Activated naive CD8-positive, alpha-beta T cell (primary cell): ENCODE measurements at regions not wholly inside any gene's neighbourhood (a gene's known extent, or its start where the extent isn't known, plus 50 kb on each side); places are given as distances from the start of the nearest gene placed in this dataset.

Source experiments
- H3K27ac Mint-ChIP-seq: one replicate; pipeline ENCODE4 v1.8.0; 2021; ENCODE audit warnings: mixed read lengths
- H3K27me3 Mint-ChIP-seq: one replicate; pipeline ENCODE4 v1.8.0; 2021; ENCODE audit warnings: mixed read lengths
- H3K36me3 Mint-ChIP-seq: one replicate; pipeline ENCODE4 v1.8.0; 2021; ENCODE audit warnings: mixed read lengths
- H3K4me1 Mint-ChIP-seq: one replicate; pipeline ENCODE4 v1.8.0; 2021; ENCODE audit warnings: low read depth, mixed read lengths
- H3K4me3 Mint-ChIP-seq: one replicate; pipeline ENCODE4 v1.8.0; 2021; ENCODE audit warnings: mild to moderate bottlenecking, mixed read lengths
- H3K9me3 Mint-ChIP-seq: one replicate; pipeline ENCODE4 v1.8.0; 2021; ENCODE audit warnings: low read depth, mixed read lengths

DNA sequence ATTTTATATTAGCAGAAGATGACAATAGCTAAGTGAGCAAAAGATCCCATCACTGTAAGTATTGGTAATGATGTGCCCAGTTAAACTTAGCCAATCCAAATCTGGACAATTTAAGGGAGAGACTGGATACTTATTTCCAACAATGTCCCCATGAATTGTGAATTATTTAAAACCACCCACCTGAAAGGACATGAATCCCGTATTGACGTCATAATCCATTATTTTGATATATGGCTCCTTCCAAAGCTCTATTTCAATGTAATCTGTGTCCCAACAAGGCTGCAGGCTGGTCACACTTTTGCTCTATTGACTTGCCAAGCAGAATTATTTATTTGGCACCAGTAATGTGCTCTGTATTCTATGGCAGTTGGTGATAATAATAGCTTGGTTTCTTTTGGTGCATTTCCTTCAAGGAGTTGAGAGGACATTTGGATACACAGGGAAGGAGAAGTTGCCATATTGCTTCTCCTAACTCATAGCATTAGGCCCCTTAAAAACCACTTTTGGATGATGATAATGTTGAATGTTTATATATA, 157.2 kb downstream of the NMUR2 start:
- Mint-ChIP-seq H3K27ac (no peak overlapping the region), H3K36me3 (no peaks in the 10 kb centered on the region)

DNA sequence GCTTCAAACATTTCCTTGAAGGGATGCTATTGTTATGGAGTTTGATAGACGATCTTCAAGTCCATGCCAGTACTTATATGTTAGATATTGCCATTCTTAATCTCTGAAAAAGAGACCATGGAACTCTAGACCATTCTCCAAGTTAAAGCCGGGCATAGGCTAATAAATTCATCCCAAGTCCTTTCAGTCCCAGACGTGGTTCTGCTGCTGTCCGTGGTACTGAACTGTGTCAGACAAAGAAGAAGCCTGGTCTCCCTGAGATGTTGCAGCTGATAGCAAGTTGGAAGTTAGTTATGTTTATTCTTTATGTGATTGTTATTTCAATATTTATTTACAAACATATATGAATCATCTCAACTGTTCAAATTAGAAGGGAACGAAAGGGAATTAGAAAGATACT, 158.7 kb downstream of the NMUR2 start:
- Mint-ChIP-seq H3K36me3 (no peaks in the 10 kb centered on the region), H3K9me3 (peaks cover 5% of the 10 kb centered on the region), H3K4me3 (no peak overlapping the region), H3K27ac (no peak overlapping the region), H3K4me1 (no peaks in the 10 kb centered on the region), H3K27me3 (peaks cover 4% of the 10 kb centered on the region)

More for the DNA sequence above, 157.2 kb downstream of the NMUR2 start:
- no peaks in the 10 kb centered on the region for H3K4me1 Mint-ChIP-seq
- peaks cover 5% of the 10 kb centered on the region for H3K9me3 Mint-ChIP-seq
- peaks cover 4% of the 10 kb centered on the region for H3K27me3 Mint-ChIP-seq
- H3K4me3 Mint-ChIP-seq = no peak overlapping the region

DNA sequence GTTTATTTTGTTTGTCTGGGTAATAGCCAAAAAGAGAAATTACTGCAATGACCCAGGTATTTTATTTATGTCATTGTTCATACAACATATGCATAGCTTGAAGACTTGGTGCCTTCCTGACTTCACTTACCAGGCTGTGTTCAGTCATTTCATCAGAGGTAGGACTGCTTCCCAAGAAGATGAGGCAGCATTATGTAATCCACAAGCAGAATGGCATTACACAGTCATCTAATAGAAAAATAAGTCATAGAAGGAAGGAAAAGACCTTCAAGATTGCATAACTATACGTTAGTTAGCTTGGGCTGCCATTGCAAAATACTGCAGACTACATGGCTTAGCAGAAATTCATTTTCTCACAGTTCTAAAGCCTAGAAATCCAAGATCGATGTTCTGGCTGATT, 167.5 kb downstream of the NMUR2 start:
- Mint-ChIP-seq H3K27ac (no peak overlapping the region), H3K4me3 (no peak overlapping the region), H3K36me3 (no peaks in the 10 kb centered on the region)

DNA sequence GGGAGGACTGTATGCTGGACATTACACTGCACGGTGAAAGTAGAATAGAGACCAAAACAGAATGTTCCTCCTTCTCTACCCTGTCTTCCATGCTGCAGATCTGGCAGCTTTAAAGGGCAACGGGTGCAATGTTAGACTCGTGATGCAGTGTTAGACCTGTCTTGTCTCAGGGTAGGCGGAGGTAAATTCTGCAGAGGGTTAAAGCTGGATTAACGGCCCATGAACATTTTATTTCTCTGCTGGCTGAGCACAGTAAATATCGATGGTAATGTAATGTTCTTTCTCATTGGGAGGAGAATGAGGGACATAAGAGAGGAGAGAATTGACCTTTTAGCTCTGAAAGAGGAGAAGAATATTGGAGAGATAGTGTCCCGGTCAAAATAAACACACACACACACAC, 178.9 kb downstream of the NMUR2 start:
- Mint-ChIP-seq H3K27me3 (peaks cover 6% of the 10 kb centered on the region), H3K36me3 (no peaks in the 10 kb centered on the region), H3K27ac (no peak overlapping the region), H3K4me3 (no peak overlapping the region), H3K9me3 (peaks cover 7% of the 10 kb centered on the region), H3K4me1 (no peaks in the 10 kb centered on the region)

More for the DNA sequence above, 167.5 kb downstream of the NMUR2 start:
- Mint-ChIP-seq H3K27me3 (peaks cover 3% of the 10 kb centered on the region), H3K4me1 (no peaks in the 10 kb centered on the region), H3K9me3 (no peaks in the 10 kb centered on the region)

DNA sequence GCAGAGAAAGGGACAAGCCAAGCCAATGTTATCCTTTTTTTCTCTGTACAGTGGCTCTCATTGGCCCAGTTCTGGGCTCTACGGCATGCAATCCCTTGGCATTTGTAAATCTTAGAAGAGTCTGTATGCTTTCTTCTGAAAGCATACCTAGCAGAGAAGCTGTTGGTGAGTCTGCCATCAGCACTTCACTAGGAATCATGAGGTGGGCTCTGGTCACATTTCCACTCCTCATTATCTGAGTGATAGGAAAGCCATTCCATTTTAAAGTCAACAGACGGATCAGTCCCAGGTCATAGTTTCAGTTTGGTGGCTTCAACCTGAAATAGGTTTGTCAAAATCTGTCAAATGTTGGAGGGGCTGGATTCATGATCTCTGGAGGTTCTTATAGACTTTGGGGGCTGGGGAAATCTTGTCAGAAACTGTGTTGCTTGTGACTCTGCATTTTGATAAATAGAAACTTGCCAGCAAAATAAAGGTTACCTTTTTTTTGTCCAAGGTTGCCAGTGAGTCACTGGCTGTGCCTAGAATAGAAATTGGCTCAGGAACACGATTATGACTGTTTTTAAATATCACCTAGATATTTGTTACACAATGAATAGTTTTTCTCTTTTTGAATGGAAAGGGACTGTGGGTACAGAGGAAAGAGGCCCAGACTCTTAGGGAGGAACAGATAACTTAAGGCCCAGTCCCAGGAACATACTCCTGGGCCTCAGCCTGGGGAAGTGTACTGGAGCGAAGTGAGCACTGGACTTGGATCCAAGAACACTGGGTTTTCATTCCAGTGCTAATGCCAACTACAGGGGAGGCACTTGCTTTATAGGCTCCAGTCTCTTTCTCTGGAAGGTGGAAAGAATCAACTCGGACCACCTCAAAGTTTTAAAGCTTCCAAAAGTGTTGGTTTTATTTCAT, 183.1 kb downstream of the NMUR2 start:
- Mint-ChIP-seq H3K36me3 (no peaks in the 10 kb centered on the region), H3K4me3 (no peak overlapping the region), H3K9me3 (peaks cover 7% of the 10 kb centered on the region), H3K4me1 (no peaks in the 10 kb centered on the region), H3K27me3 (peaks cover 6% of the 10 kb centered on the region), H3K27ac (no peak overlapping the region)

DNA sequence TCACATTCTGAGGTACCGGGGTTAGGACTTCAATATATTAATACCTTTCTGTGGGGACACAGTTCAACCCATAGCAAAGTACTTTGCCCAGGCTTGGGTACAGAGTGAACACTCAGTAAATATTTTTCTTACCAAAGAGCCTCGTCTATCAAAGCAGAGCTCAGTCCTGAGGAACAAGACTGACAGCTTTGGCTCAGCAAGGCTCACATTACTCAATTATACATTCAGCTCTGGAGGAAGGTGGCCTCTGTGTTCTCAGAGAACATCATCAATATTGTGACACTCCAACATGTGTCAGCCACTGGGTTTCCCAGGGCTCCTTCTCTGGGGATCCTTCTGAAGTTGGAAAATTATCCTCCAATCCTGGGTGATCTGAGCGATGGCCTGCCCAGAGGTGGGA, 186.4 kb downstream of the NMUR2 start:
- no peaks in the 10 kb centered on the region for H3K36me3 Mint-ChIP-seq
- H3K4me1 Mint-ChIP-seq = no peaks in the 10 kb centered on the region
- no peaks in the 10 kb centered on the region for H3K27me3 Mint-ChIP-seq
- H3K4me3 Mint-ChIP-seq = no peak overlapping the region
- peaks cover 15% of the 10 kb centered on the region for H3K9me3 Mint-ChIP-seq
- H3K27ac Mint-ChIP-seq = no peak overlapping the region

DNA sequence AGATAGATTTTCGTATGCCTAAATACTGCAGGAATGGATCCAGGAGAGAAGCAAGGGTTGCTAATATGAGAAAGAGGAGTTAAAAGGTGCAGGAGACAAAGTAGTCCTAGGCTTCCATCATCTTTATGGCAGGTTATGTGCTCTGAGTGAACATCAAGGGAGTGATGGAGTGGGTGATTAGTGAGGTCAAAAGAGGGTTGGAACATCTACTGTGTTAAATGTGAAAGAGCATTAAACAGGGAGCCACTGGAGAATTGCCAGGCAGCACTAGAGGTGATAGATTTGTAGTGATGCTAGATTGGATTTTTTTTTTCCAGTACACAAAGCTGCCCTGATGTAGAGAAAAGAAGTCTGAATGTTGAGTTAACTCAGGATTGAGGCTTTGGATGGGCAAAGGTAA, 199.3 kb downstream of the NMUR2 start:
- peaks cover 2% of the 10 kb centered on the region for H3K27me3 Mint-ChIP-seq
- no peak overlapping the region for H3K27ac Mint-ChIP-seq
- H3K9me3 Mint-ChIP-seq = no peaks in the 10 kb centered on the region
- H3K36me3 Mint-ChIP-seq = no peaks in the 10 kb centered on the region
- H3K4me3 Mint-ChIP-seq = no peak overlapping the region
- no peaks in the 10 kb centered on the region for H3K4me1 Mint-ChIP-seq

DNA sequence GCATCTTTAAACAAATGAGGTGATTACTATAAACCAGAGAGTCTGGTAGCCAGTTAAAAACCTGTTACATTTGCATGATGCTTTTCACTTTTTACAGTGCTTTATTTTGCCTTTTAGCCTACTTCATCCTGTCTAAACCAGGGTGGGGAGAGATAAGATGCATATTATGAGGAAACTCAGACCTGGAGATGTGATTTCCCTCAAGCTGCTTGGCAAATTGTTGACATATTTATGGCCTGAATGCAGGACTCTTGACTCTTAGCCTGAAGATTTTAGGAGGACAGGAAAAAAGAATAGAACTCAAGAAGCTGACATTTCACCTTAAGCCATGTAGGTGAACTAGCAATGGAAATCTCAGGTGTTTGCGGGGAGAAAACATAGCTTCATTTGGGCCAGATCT, 202.8 kb downstream of the NMUR2 start:
- Mint-ChIP-seq H3K9me3 (no peaks in the 10 kb centered on the region), H3K36me3 (no peaks in the 10 kb centered on the region), H3K27ac (no peak overlapping the region), H3K27me3 (peaks cover 3% of the 10 kb centered on the region), H3K4me3 (no peak overlapping the region), H3K4me1 (no peaks in the 10 kb centered on the region)

DNA sequence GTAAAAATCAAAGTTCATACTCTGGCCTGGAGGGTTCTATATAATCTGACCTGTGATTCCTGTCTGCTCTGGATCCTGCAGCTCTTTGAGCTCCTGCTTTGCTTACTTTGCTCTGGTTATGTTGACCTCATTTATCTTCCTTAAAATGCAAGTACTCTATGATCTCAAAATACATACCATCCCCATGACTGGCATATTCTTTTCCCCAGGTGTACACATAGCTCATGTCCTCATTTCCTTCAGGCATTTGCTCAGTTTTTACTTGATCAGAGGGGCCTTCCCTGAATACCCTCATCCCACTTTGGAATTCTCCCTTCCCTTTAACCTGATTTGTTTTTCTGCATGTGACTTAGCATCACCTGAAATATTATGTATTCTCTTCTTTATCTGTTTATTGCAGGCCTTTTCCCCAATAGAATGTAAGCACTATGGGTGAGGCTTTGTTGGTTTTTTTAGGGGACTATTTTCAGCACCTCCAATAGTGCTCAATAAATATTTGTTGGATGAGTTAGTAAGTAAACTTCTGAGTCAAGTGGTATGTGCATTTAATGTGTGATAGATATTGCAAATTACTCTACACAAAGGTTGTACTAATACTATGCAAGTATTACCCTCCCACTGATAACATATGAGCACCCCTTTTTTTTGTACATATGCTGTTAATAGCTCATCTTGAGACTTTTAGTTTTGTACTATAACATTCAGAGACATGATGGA, 211.5 kb downstream of the NMUR2 start:
- Mint-ChIP-seq H3K36me3 (no peaks in the 10 kb centered on the region), H3K4me1 (no peaks in the 10 kb centered on the region), H3K9me3 (peaks cover 17% of the 10 kb centered on the region), H3K27ac (no peak overlapping the region), H3K4me3 (no peak overlapping the region), H3K27me3 (peaks cover 13% of the 10 kb centered on the region)

DNA sequence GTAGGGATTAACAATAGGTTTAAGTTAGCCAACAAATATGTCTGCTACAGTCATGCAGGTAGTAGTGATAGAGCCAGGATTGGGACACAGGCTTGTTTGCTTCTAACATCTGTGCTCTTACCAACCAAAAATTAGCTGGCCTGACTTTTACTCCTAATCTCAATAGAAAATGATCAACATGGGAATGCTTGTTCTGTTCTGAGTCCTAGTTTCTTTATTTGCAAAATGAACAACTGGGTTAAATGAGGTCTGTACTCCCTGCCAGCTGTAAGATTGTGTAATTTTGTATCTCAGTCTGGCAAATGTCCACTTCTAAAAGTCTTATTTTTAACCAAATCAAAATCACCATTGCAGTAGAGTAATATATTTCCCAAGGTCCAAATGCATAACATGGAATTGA, 216.8 kb downstream of the NMUR2 start:
- Mint-ChIP-seq H3K4me3 (no peak overlapping the region), H3K9me3 (peaks cover 14% of the 10 kb centered on the region), H3K27ac (no peak overlapping the region), H3K4me1 (no peaks in the 10 kb centered on the region), H3K36me3 (no peaks in the 10 kb centered on the region), H3K27me3 (peaks cover 8% of the 10 kb centered on the region)

DNA sequence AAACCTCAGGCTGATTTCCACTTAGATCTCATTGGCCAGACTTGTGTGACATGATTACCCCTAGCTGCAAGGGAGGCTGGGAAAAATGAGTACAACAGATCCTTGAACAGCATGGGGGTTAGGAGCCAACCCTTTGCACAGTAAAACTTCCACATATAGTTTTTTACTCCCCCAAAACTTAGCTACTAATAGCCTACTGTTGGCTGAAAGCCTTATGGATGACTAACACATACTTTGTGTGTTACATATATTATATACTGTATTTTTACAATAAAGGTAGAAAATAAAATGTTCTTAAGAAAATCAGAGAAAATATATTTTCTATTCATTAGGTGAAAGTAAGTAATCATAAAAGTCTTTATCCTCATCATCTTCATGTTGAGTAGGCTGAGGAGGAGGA, 217.4 kb downstream of the NMUR2 start:
- no peaks in the 10 kb centered on the region for H3K4me1 Mint-ChIP-seq
- no peak overlapping the region for H3K27ac Mint-ChIP-seq
- peaks cover 3% of the 10 kb centered on the region for H3K27me3 Mint-ChIP-seq
- no peak overlapping the region for H3K4me3 Mint-ChIP-seq
- H3K36me3 Mint-ChIP-seq = no peaks in the 10 kb centered on the region
- H3K9me3 Mint-ChIP-seq = peaks cover 8% of the 10 kb centered on the region

DNA sequence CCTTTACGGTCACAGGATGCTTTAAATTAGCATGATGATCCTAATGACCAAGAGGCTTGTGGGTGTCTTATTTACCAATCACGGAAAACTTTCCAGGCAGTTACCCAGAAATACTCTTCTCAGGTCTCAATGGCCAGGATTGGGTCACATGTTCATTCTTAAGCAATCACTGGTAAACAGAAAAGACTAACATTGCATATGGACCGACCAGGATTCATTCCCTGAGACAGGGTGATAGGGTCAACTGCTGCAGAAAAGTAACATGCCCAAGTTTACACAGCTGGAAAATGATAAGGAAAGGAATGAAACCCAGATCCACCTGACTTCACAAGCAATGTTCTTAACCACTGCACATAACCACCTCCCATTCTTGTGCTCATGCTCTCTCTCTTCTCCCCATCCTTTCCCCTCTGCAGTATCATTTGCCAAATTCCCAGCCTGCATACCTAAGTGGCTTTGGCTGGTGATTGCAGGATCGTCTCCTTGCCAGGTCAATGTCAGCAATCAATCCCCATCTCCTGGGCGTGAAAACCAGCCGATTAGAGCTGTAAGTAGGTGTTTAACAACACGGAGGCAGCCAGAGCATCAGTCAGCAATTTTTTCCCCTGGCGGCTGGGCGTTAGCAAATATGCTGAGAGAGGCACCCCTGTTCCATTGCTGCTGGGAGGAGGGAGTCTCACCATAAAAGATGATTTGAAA, 219.4 kb downstream of the NMUR2 start:
- H3K4me1 Mint-ChIP-seq = no peaks in the 10 kb centered on the region
- peaks cover 3% of the 10 kb centered on the region for H3K27me3 Mint-ChIP-seq
- H3K36me3 Mint-ChIP-seq = peaks cover under 1% of the 10 kb centered on the region
- no peak overlapping the region for H3K4me3 Mint-ChIP-seq
- peaks cover 5% of the 10 kb centered on the region for H3K9me3 Mint-ChIP-seq
- H3K27ac Mint-ChIP-seq = no peak overlapping the region

DNA sequence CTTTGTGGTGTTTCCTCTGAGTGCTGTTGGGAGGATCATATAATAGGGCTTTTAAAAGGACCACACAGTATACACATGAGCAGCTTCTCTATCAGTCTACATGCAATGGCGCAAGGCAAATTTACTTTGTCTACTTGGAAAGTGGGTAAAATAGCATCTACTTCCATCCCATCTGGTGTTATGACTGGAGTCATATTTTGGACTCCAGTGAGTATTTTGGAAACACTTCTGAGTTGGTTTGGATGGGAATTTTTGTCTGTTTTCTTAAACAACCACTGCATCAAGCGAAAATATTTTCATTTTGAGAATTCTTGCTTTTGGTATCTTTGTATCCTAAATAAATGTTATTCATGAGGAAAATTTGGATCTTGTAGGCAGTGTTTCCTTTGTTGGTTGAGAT, 220.8 kb downstream of the NMUR2 start:
- no peak overlapping the region for H3K4me3 Mint-ChIP-seq
- peaks cover 8% of the 10 kb centered on the region for H3K9me3 Mint-ChIP-seq
- H3K27ac Mint-ChIP-seq = no peak overlapping the region
- no peaks in the 10 kb centered on the region for H3K4me1 Mint-ChIP-seq
- H3K36me3 Mint-ChIP-seq = peaks cover 3% of the 10 kb centered on the region
- peaks cover 3% of the 10 kb centered on the region for H3K27me3 Mint-ChIP-seq

DNA sequence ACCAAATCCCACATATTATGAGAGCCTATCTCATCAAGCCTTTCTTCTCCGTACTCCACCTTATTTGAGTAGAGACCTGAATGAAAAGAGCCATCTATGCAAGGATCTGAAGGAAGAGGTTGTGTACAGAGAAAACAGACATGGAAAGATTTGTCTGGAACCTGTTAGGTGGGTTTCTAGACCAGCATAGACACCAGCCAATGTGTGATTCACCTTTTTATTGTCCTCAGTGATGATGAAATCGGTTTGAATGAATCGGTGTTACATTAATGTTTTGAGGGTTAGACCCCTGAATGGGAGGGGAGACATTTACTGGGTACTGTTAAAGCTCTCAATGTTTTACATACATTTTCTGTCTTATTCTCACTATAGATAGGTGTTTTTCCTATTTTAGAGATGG, 223.6 kb downstream of the NMUR2 start:
- Mint-ChIP-seq H3K27ac (no peak overlapping the region), H3K4me1 (no peaks in the 10 kb centered on the region), H3K27me3 (peaks cover 6% of the 10 kb centered on the region), H3K9me3 (peaks cover 3% of the 10 kb centered on the region), H3K36me3 (peaks cover 3% of the 10 kb centered on the region), H3K4me3 (no peak overlapping the region)

DNA sequence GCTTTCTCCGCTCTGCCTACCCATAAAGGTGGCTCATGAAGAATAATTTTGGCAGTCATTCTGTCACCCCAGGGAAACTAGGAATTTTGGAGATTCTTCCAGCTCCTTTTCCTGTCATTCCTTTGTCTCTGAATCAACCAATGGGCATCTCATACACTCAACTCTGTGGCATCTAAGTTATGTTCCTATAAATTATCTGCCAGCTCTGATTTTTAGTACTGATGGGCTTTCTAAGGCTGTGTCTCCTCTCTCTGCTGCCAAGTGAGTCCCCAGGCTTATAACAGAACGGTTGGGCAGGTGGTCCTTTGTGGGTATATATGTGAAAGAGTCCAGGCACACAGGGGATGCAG, 226.8 kb downstream of the NMUR2 start:
- H3K27me3 Mint-ChIP-seq = peaks cover 8% of the 10 kb centered on the region
- no peak overlapping the region for H3K27ac Mint-ChIP-seq
- no peak overlapping the region for H3K4me3 Mint-ChIP-seq
- H3K4me1 Mint-ChIP-seq = no peaks in the 10 kb centered on the region
- H3K9me3 Mint-ChIP-seq = peaks cover 3% of the 10 kb centered on the region
- H3K36me3 Mint-ChIP-seq = peaks cover 6% of the 10 kb centered on the region
